HCT116 (cell line): ENCODE measurements at regions not wholly inside any gene's neighbourhood (a gene's known extent, or its start where the extent isn't known, plus 50 kb on each side); places are given as distances from the start of the nearest gene placed in this dataset.

Experiments used
- ATAC-seq: fragments of 200-7000 bp; cut with Tn5 transposase; 2 replicates; pipeline ENCODE4 v1.9.1; 2020; ENCODE audit warnings: mild to moderate bottlenecking, moderate library complexity
- BruUV-seq: library from RNA; stranded (reverse); fragments of 400-500 nt; replicated peaks from 2 replicates; lab custom pipeline; 2021; lab: Mats Ljungman, UMichigan
- CTCF ChIA-PET: fragments of 300-600 bp; sonication (Branson Sonifier 250); formaldehyde crosslinking; loops from one replicate; lab custom pipeline; 2021; ENCODE audit warnings: antibody characterized with exemption; lab: Charles Lee
- POLR2A ChIA-PET: fragments of 300-600, 350-600 bp; sonication (Branson Sonifier 250); formaldehyde crosslinking; loops from one replicate; lab custom pipeline; 2021; ENCODE audit warnings: antibody characterized with exemption; lab: Charles Lee
- RAD21 ChIA-PET, 2 experiments: fragments of 300-600 bp; sonication (Branson Sonifier 250); formaldehyde crosslinking; loops; one replicate each; lab custom pipeline; 2023; ENCODE audit warnings: low total read pairs in 2 of 2; ENCODE audit not compliant: uncharacterized antibody in 2 of 2, unreplicated experiment in 2 of 2, low non-redundant PET in 1 of 2; lab: Charles Lee
- DNase-seq: peaks from one replicate; pipeline ENCODE4 v3.0.0-alpha.2; 2010; ENCODE audit warnings: low read depth, low spot score
- H2AFZ ChIP-seq: fragments of 200-600 bp; shearing (Covaris generic), sonication (generic); 2 replicates; pipeline ENCODE4 v1.6.1; 2017; ENCODE audit warnings: low read depth, mixed run types, mixed read lengths, antibody characterized with exemption, low read length; ENCODE audit not compliant: poor library complexity, severe bottlenecking
- H3K27ac ChIP-seq: 2 replicates; pipeline ENCODE4 v1.5.1; 2012; ENCODE audit warnings: low read depth, low read length
- H3K27me3 ChIP-seq: fragments of 200-600 bp; sonication (generic); 2 replicates; pipeline ENCODE4 v1.6.1; 2016; ENCODE audit warnings: mixed run types, low read length, mixed read lengths; ENCODE audit not compliant: insufficient read depth
- H3K36me3 ChIP-seq, 2 experiments: fragments of 200-500 bp in 1 of 2; fragments of 200-600 bp in 1 of 2; sonication (Bioruptor generic) in 1 of 2; sonication (generic) in 1 of 2; 2 replicates each; pipeline versions ENCODE4 v1.5.1 to v1.6.1; 2014 to 2016; ENCODE audit warnings: low read length in 2 of 2, inconsistent platforms in 1 of 2, mixed read lengths in 1 of 2, mixed run types in 1 of 2; ENCODE audit not compliant: insufficient read depth in 2 of 2, control insufficient read depth in 1 of 2
- H3K4me1 ChIP-seq, 2 experiments: fragments of 200-600 bp in 1 of 2; sonication (generic) in 1 of 2; 2 replicates each; pipeline versions ENCODE4 v1.5.1 to v1.6.1; 2012 to 2017; ENCODE audit warnings: low read length in 2 of 2, inconsistent platforms in 1 of 2, mild to moderate bottlenecking in 1 of 2, mixed read lengths in 1 of 2, mixed run types in 1 of 2, moderate library complexity in 1 of 2; ENCODE audit not compliant: insufficient read depth in 2 of 2, control insufficient read depth in 1 of 2
- H3K4me2 ChIP-seq: fragments of 200-600 bp; sonication (generic); 2 replicates; pipeline ENCODE4 v1.6.1; 2017; ENCODE audit warnings: mixed run types, low read length, mixed read lengths
- H3K4me3 ChIP-seq, 2 experiments: fragments of 200-600 bp in 1 of 2; sonication (generic) in 1 of 2; replicated peaks in 1 of 2; 2 replicates each; pipeline ENCODE4 v1.5.1; 2011 to 2016; ENCODE audit warnings: low read length in 2 of 2, control low read depth in 1 of 2, low read depth in 1 of 2, mild to moderate bottlenecking in 1 of 2, mixed read lengths in 1 of 2, mixed run types in 1 of 2
- H3K79me2 ChIP-seq: fragments of 200-600 bp; sonication (generic); 2 replicates; pipeline ENCODE4 v1.6.1; 2017; ENCODE audit warnings: mild to moderate bottlenecking, mixed run types, low read length, moderate library complexity, mixed read lengths; ENCODE audit not compliant: insufficient read depth
- H3K9ac ChIP-seq: fragments of 200-600 bp; sonication (generic); 2 replicates; pipeline ENCODE4 v1.6.1; 2016; ENCODE audit warnings: low read length, mixed read lengths
- H3K9me2 ChIP-seq: fragments of 200-600 bp; sonication (generic), shearing (Covaris generic); 2 replicates; pipeline ENCODE4 v1.6.1; 2017; ENCODE audit warnings: mixed run types, mild to moderate bottlenecking, moderate library complexity; ENCODE audit not compliant: insufficient read depth
- H3K9me3 ChIP-seq, 2 experiments: fragments of 200-500 bp in 1 of 2; fragments of 200-600 bp in 1 of 2; sonication (Bioruptor generic) in 1 of 2; sonication (generic) in 1 of 2; 2 replicates each; pipeline ENCODE4 v1.6.1; 2014 to 2017; ENCODE audit warnings: low read length in 2 of 2, mixed read lengths in 2 of 2, inconsistent platforms in 1 of 2, low read depth in 1 of 2, mild to moderate bottlenecking in 1 of 2, mixed run types in 1 of 2, moderate library complexity in 1 of 2; ENCODE audit not compliant: control insufficient read depth in 1 of 2, insufficient read depth in 1 of 2
- H4K20me1 ChIP-seq: fragments of 200-600 bp; sonication (generic), shearing (Covaris generic); 2 replicates; pipeline ENCODE4 v1.6.1; 2017; ENCODE audit warnings: mixed run types, mild to moderate bottlenecking, moderate library complexity; ENCODE audit not compliant: insufficient read depth
- ATF3 ChIP-seq: IDR thresholded peaks from 2 replicates; pipeline ENCODE4 v1.6.1; 2012
- CBX3 ChIP-seq: IDR thresholded peaks from 2 replicates; pipeline ENCODE4 v1.6.1; 2012; ENCODE audit warnings: low read depth
- CEBPB ChIP-seq: IDR thresholded peaks from 2 replicates; pipeline ENCODE4 v1.6.1; 2012; ENCODE audit warnings: low read depth
- EZH2 ChIP-seq: fragments of 200-600 bp; sonication (generic); IDR thresholded peaks from 2 replicates; pipeline ENCODE4 v1.6.1; 2017; ENCODE audit warnings: antibody characterized with exemption, mixed run types
- JUND ChIP-seq: IDR thresholded peaks from 2 replicates; pipeline ENCODE4 v1.6.1; 2012
- MAX ChIP-seq: IDR thresholded peaks from 2 replicates; pipeline ENCODE4 v1.6.1; 2012
- RAD21 ChIP-seq: IDR thresholded peaks from 2 replicates; pipeline ENCODE4 v1.6.1; 2012; ENCODE audit warnings: low read depth, mild to moderate bottlenecking
- REST ChIP-seq: IDR thresholded peaks from 2 replicates; pipeline ENCODE4 v1.6.1; 2012; ENCODE audit warnings: low read depth
- SP1 ChIP-seq: IDR thresholded peaks from 2 replicates; pipeline ENCODE4 v1.6.1; 2012; ENCODE audit warnings: low read depth
- SRF ChIP-seq: IDR thresholded peaks from 2 replicates; pipeline ENCODE4 v1.6.1; 2012; ENCODE audit warnings: low read depth
- YY1 ChIP-seq: IDR thresholded peaks from 2 replicates; pipeline ENCODE4 v1.6.1; 2011; ENCODE audit warnings: low read length, low read depth, moderate library complexity, mild to moderate bottlenecking; ENCODE audit not compliant: insufficient replicate concordance; ENCODE audit errors: extremely low read depth
- intact Hi-C: fragments of 100-400 bp; cut with micrococcal nuclease; formaldehyde crosslinking; loops from 2 replicates; pipeline ENCODE4 v1.10.0; 2022

- no peak overlapping the region for H2AFZ ChIP-seq
- H3K27me3 ChIP-seq = no peaks in the 10 kb centered on the region
- H3K4me1 ChIP-seq = no peaks in the 10 kb centered on the region
- DNase-seq (no peak), ATAC-seq (no peak)
- no peaks in the 10 kb centered on the region for H3K9me2 ChIP-seq
- H3K4me2 ChIP-seq = no peak overlapping the region
- H3K9ac ChIP-seq = no peak overlapping the region
- H3K27ac ChIP-seq = no peak overlapping the region
- ChIA-PET RAD21 (no interaction called here), POLR2A (no interaction called here), CTCF (no interaction called here)
- H3K36me3 ChIP-seq = no peaks in the 10 kb centered on the region
- no peaks in the 10 kb centered on the region for H3K79me2 ChIP-seq
- H3K9me3 ChIP-seq = peaks cover 0 to 4% of the 10 kb centered on the region in 2 experiments; a peak in 2 of 4 replicates
- no TSS peak for BruUV-seq
- no peaks in the 10 kb centered on the region for H4K20me1 ChIP-seq
- no peak for TF ChIP-seq JUND
- no peak for TF ChIP-seq SRF
- no peak for TF ChIP-seq CEBPB
- TF ChIP-seq EZH2 = no peak
- TF ChIP-seq ATF3 = no peak
- no peak for TF ChIP-seq YY1
- TF ChIP-seq, all 23 proteins: peak for 0
- H3K4me3 ChIP-seq = no peak overlapping the region
- intact Hi-C loops = no loop called here
Observed at GRCh38 chr7:52129278-52129677, 812.7 kb upstream of the COBL start.

- no peak for DNase-seq
- POLR2A ChIA-PET = no interaction called here
- H3K4me1 ChIP-seq = no peaks in the 10 kb centered on the region
Observed at GRCh38 chr7:52120912-52121311, 804.3 kb upstream of the COBL start.

More at GRCh38 chr7:52120912-52121311, 804.3 kb upstream of the COBL start:
- no peak for TF ChIP-seq MAX
- TF ChIP-seq REST = no peak
- no peak for TF ChIP-seq RAD21
- TF ChIP-seq SP1 = no peak
- TF ChIP-seq SRF = no peak
- TF ChIP-seq JUND = no peak
- no peak for TF ChIP-seq CBX3
- no peaks in the 10 kb centered on the region for H4K20me1 ChIP-seq
- no peaks in the 10 kb centered on the region for H3K79me2 ChIP-seq
- no peaks in the 10 kb centered on the region for H3K36me3 ChIP-seq
- CTCF ChIA-PET = no interaction called here
- no peaks in the 10 kb centered on the region for H3K9me2 ChIP-seq
- H3K4me2 ChIP-seq = no peak overlapping the region
- H2AFZ ChIP-seq = no peak overlapping the region
- peaks cover 8% of the 10 kb centered on the region in 2 experiments; a peak in 2 of 4 replicates for H3K9me3 ChIP-seq
- no peak overlapping the region for H3K27ac ChIP-seq
- no peaks in the 10 kb centered on the region for H3K27me3 ChIP-seq
- intact Hi-C loops = no loop called here
- ATAC-seq = no peak
- RAD21 ChIA-PET = no interaction called here
- H3K4me3 ChIP-seq = no peak overlapping the region
- H3K9ac ChIP-seq = no peak overlapping the region
- no TSS peak for BruUV-seq
